H1 (cell line): ENCODE measurements at regions not wholly inside any gene's neighbourhood (a gene's known extent, or its start where the extent isn't known, plus 50 kb on each side); places are given as distances from the start of the nearest gene placed in this dataset.

Experiments used
- BRCA1 ChIP-seq: IDR thresholded peaks from 2 replicates; pipeline ENCODE4 v1.6.1; 2012; ENCODE audit warnings: low read depth, low read length, improper control_type of control experiment
- CTCF ChIP-seq, 3 experiments: IDR thresholded peaks; 1 replicate in 2 of 3; 2 replicates in 1 of 3; pipeline versions ENCODE4 v1.5.1 to v1.6.1; 2011; ENCODE audit warnings: low read length in 3 of 3, mild to moderate bottlenecking in 3 of 3, inconsistent platforms in 2 of 3, low read depth in 1 of 3, moderate library complexity in 1 of 3; ENCODE audit not compliant: insufficient read depth in 1 of 3; ENCODE audit errors: control extremely low read depth in 1 of 3
- EGR1 ChIP-seq: IDR thresholded peaks from 2 replicates; pipeline ENCODE4 v1.6.1; 2011; ENCODE audit warnings: low read depth, low read length, borderline replicate concordance
- KDM1A ChIP-seq: fragments of 200-600, 300-600 bp; sonication (generic); IDR thresholded peaks from 2 replicates; pipeline ENCODE4 v1.7.1; 2016; ENCODE audit warnings: mild to moderate bottlenecking, low read length, borderline replicate concordance
- PHF8 ChIP-seq: fragments of 200-600 bp; sonication (generic); conservative IDR thresholded peaks from 2 replicates; pipeline ENCODE4 v1.7.1; 2012; ENCODE audit warnings: low read depth, mild to moderate bottlenecking, inconsistent platforms, low read length, moderate library complexity
- RFX5 ChIP-seq: IDR thresholded peaks from 2 replicates; pipeline ENCODE4 v1.6.1; 2011; ENCODE audit warnings: low read depth, low read length, improper control_type of control experiment, borderline replicate concordance
- SP2 ChIP-seq: IDR thresholded peaks from 2 replicates; pipeline ENCODE4 v1.6.1; 2012; ENCODE audit warnings: mild to moderate bottlenecking, low read length, inconsistent platforms
- SRF ChIP-seq: IDR thresholded peaks from 2 replicates; pipeline ENCODE4 v1.6.1; 2011; ENCODE audit warnings: mild to moderate bottlenecking, low read depth, low read length, moderate library complexity
- TEAD4 ChIP-seq: IDR thresholded peaks from 2 replicates; pipeline ENCODE4 v1.6.1; 2012; ENCODE audit warnings: low read depth, low read length, inconsistent platforms, mixed read lengths
- TF ChIP-seq, protein P1 (sequence below): fragments of 300-600 bp; sonication (generic); IDR thresholded peaks from 2 replicates; pipeline ENCODE4 v1.7.1; 2012; ENCODE audit warnings: low read length, moderate library complexity, mild to moderate bottlenecking, inconsistent platforms; ENCODE audit not compliant: insufficient replicate concordance

DNA sequence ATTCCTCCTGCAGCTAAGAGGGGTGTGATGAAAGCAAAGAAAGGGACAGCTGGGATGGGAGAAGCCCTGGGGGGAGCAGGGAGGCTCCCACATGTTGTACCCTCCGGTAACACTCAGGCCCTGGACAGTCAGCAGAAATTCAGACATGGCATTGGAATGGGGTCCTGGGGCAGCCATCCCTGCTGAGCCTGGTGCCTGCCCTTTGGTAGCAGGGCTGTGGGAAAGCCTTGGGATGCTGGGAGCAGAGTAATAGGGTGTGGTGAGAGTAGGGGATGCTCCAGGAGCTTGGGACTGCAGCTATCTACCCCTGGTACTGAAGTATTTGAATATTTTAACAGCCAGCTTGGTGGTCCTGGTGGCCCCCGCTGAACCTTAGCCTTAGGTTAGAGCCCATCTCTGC lies 56.8 kb downstream of the FAM241B start (continued):
- TF ChIP-seq, protein P1, sequence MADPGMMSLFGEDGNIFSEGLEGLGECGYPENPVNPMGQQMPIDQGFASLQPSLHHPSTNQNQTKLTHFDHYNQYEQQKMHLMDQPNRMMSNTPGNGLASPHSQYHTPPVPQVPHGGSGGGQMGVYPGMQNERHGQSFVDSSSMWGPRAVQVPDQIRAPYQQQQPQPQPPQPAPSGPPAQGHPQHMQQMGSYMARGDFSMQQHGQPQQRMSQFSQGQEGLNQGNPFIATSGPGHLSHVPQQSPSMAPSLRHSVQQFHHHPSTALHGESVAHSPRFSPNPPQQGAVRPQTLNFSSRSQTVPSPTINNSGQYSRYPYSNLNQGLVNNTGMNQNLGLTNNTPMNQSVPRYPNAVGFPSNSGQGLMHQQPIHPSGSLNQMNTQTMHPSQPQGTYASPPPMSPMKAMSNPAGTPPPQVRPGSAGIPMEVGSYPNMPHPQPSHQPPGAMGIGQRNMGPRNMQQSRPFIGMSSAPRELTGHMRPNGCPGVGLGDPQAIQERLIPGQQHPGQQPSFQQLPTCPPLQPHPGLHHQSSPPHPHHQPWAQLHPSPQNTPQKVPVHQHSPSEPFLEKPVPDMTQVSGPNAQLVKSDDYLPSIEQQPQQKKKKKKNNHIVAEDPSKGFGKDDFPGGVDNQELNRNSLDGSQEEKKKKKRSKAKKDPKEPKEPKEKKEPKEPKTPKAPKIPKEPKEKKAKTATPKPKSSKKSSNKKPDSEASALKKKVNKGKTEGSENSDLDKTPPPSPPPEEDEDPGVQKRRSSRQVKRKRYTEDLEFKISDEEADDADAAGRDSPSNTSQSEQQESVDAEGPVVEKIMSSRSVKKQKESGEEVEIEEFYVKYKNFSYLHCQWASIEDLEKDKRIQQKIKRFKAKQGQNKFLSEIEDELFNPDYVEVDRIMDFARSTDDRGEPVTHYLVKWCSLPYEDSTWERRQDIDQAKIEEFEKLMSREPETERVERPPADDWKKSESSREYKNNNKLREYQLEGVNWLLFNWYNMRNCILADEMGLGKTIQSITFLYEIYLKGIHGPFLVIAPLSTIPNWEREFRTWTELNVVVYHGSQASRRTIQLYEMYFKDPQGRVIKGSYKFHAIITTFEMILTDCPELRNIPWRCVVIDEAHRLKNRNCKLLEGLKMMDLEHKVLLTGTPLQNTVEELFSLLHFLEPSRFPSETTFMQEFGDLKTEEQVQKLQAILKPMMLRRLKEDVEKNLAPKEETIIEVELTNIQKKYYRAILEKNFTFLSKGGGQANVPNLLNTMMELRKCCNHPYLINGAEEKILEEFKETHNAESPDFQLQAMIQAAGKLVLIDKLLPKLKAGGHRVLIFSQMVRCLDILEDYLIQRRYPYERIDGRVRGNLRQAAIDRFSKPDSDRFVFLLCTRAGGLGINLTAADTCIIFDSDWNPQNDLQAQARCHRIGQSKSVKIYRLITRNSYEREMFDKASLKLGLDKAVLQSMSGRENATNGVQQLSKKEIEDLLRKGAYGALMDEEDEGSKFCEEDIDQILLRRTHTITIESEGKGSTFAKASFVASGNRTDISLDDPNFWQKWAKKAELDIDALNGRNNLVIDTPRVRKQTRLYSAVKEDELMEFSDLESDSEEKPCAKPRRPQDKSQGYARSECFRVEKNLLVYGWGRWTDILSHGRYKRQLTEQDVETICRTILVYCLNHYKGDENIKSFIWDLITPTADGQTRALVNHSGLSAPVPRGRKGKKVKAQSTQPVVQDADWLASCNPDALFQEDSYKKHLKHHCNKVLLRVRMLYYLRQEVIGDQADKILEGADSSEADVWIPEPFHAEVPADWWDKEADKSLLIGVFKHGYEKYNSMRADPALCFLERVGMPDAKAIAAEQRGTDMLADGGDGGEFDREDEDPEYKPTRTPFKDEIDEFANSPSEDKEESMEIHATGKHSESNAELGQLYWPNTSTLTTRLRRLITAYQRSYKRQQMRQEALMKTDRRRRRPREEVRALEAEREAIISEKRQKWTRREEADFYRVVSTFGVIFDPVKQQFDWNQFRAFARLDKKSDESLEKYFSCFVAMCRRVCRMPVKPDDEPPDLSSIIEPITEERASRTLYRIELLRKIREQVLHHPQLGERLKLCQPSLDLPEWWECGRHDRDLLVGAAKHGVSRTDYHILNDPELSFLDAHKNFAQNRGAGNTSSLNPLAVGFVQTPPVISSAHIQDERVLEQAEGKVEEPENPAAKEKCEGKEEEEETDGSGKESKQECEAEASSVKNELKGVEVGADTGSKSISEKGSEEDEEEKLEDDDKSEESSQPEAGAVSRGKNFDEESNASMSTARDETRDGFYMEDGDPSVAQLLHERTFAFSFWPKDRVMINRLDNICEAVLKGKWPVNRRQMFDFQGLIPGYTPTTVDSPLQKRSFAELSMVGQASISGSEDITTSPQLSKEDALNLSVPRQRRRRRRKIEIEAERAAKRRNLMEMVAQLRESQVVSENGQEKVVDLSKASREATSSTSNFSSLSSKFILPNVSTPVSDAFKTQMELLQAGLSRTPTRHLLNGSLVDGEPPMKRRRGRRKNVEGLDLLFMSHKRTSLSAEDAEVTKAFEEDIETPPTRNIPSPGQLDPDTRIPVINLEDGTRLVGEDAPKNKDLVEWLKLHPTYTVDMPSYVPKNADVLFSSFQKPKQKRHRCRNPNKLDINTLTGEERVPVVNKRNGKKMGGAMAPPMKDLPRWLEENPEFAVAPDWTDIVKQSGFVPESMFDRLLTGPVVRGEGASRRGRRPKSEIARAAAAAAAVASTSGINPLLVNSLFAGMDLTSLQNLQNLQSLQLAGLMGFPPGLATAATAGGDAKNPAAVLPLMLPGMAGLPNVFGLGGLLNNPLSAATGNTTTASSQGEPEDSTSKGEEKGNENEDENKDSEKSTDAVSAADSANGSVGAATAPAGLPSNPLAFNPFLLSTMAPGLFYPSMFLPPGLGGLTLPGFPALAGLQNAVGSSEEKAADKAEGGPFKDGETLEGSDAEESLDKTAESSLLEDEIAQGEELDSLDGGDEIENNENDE = no peak
- TF ChIP-seq PHF8 (no peak), KDM1A (no peak), CTCF (IDR thresholded peaks at IDR 0.05; ENCODE audit: control extremely low read depth in 1 of 3, insufficient read depth in 1 of 3, low read depth in 1 of 3, low read length in 3 of 3) (no peak), RFX5 (no peak), BRCA1 (no peak), SRF (no peak), SP2 (no peak), TEAD4 (no peak), EGR1 (no peak)
